ENCODE measurements at regions not wholly inside any gene's neighbourhood (a gene's known extent, or its start where the extent isn't known, plus 50 kb on each side); places are given as distances from the start of the nearest gene placed in this dataset.

DNA sequence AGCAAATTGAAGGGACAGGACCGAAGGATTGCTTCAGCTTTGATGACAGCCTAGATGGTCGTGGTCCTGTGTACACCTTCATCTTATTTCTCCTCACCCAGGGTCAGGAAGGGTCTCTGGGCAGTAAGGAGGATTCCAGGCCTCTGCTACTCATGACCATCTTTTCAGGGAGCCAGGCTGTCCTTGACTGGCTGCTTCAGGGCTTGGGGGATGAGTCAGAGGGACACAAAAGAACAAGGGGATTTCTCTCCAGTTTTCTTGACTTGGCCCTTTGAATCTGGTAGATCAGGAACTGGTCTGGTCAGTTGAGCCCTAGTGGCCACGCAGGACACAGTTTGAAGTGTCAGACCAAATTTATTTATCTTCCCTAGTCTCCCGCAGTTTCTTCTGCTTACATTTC, 402.1 kb upstream of the CHD6 start:
- intact Hi-C loops (cut with DNase I), result no loop called here
- DNase-seq (ENCODE audit: low spot score), result no peak

DNA sequence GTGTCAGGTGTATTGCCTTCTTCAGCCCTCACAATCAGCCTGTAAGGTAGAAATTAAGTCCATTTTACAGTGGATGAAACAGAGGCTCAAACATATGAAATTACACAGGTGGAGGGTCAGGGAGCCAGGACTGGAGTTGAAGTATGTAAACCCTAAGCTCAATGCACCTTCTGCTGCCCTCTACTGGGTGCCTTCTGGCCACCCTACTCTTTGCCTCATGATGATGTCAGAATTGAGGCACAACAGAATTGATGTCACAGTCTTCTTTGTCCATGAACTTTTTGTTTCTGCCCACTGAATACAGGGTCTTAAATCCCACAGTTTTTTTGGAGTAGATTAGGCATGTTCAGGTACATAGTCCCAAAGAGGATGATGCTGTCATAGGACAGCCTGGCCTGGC, 400.8 kb upstream of the CHD6 start:
- DNase-seq (ENCODE audit: low spot score), result no peak
- intact Hi-C loops (cut with DNase I), result no loop called here

DNA sequence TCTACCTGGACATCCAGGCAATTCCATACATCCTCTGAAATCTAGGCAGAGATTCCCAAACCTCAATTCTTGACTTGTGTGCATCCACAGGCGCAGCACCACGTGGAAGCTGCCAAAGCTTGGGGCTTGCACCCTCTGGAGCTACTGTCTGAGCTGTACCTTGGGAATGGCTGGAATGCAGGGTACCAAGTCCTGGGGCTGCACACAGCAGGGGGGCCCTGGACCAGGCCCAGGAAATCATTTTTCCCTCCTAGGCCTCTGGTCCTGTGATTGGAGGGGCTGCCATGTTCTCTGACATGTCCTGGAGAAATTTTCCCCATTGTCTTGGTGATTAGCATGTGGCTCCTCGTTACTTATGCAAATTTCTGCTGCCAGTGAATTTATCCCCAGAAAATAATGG, 391.9 kb upstream of the CHD6 start:
- intact Hi-C loops (cut with DNase I), result no loop called here
- no peak for DNase-seq (ENCODE audit: low spot score)

DNA sequence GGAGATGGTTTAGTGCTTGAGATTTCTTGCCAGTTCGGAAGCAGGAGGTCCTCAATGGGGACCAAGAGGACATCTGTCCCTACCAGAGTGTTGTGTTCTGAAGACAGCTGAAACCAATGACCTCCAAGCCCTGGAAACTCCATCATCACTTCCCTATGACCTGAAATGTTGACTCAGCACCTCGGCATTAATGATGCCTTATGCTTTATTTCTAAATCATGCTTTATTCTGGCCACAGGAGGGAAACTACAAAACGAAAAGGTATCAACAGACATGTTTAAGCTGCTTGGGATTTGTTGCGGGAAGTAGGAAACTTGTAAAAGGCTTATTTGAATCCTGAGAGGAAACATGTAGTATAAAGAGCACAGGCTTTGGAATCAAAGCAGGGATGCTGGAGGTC, 389.1 kb upstream of the CHD6 start:
- intact Hi-C loops (cut with DNase I), result no loop called here

DNA sequence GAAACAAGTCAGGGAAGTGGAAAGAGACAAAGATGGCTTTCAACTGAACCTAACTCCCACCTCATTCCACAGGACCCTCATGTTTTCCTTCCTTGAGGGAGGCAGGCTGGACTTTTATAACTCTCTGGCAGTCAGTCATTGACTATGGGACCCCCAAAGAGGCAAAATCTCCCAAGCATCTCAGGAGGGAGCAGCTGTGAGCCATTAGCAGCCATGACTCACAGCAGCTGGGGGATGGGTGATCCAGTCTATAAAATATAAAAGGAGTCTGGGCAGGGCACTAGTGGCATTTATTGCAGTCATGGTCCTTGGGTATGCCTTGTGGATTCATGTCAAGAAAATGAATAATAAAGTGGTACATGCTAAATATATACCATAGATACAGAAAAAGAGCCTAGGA, 387.0 kb upstream of the CHD6 start:
- intact Hi-C loops (cut with DNase I), result no loop called here
- no peak for DNase-seq (ENCODE audit: low spot score)

More for the DNA sequence above, 389.1 kb upstream of the CHD6 start:
- DNase-seq (ENCODE audit: low spot score), result no peak

DNA sequence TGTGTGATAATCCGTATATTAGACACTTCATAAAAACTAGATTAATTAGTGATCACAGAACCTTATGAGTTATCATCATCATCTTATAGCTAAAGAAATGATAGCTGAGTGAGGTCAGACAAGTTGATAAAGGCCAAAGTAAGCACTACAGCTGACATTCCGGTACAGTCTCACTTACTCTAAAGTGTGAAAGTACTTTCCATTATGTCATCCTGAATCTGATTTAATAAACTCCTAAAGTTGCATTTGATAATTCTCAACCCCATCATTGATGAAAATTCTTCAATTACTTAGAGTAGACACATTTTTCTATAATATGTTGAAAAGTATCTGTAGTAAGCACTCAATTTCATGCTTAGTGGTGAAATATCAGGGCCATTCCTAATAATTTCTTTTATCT, 385.2 kb upstream of the CHD6 start:
- intact Hi-C loops (cut with DNase I), result no loop called here

DNA sequence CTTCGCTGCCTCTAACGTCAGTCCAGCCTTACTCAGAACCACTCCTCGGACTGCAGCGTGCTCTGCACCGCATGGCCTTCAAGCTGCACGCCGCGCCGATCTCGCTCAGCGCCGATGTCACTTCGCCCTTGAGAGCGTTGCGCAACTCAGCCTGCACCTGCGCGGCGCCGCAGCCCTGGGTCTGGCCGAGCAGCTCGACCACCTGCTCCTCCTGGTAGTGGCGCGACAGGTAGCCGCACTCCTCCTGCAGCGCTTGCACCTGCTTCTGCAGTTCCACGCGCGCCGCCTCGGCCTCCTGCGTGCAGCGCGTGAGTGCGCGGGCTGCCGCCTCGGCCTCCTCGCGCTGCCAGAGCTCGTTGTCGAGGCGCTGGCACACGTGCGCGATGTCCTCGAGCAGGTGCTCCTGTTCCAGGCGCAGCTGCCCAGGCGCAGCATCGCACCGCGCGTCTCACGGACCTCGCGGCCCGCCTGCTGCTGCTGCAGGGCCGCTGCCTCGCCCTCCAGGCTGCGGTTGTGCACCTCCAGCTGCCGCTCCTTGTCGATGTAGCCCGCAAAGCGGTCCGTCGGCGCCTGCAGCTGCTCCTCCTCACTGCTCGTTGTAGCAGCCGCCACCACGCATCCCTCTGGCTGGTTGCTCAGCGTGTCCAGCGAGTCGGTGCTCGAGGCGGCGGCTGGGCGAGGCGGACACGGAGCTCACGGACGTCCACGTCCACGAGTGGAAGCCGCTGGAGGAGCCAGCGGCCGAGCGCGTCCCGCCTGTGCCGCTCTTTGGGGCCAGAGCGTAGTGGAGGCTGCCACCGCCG, 380.6 kb upstream of the CHD6 start:
- DNase-seq (ENCODE audit: low spot score), result no peak
- intact Hi-C loops (cut with DNase I), result no loop called here

More for the DNA sequence above, 385.2 kb upstream of the CHD6 start:
- DNase-seq (ENCODE audit: low spot score), result no peak

DNA sequence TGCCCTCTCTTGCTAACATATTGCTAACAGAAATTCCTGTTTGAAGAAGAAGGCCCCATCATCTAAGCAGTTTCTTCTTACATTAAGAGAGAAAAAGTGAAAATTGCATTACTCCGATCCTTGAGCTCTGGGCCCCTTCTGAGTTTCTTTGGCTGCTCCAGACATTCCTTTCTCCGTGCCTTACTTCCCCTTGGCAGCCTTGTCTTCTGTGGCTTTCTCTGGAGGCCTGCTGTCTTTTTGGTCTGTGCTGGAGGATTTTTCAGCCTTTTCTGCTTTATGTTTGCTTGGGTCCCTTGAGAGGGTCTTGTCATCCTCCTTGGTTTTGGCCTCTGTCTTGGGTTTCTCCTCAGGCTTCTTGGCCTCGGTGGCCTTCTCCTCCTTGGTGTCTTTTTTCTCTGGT, 378.8 kb upstream of the CHD6 start:
- DNase-seq (ENCODE audit: low spot score), result no peak
- intact Hi-C loops (cut with DNase I), result no loop called here

DNA sequence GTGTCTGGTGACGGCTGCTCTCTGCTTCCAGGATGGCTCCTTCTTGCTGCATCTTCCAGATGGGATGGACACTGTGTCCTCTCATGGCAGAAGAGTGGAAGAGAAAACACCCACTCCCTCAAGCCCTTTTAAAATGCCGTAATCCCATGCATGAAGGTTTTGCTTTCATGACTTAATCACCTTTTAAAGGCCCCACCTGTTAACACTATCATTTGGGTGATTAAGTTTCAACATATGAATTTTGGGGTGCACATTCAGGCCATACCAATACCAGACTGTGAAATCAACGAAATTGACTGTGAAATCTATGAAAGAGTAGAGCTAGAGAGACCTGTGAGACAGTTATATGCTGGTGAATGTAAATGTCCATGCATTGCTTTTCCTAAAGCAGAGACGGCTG, 374.3 kb upstream of the CHD6 start:
- intact Hi-C loops (cut with DNase I), result no loop called here
- DNase-seq (ENCODE audit: low spot score), result no peak

DNA sequence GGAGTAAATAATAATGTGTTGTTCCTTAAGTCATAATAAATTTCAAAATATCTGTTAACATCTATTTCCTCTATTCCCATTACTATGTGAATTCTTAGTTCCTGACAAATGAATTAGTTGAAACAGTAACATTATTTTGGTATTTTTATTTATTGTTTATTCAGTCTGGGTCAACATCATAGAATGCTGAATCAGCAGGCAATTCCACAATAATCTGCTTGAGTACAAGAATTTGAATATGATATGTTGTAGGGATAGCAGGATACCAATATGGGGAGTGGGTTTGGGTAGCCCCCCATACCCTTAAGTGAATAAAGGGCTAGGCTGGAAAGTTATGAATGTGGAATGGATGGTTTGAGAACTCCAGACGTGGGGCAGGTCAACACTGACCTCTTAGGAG, 373.2 kb upstream of the CHD6 start:
- no peak for DNase-seq (ENCODE audit: low spot score)
- intact Hi-C loops (cut with DNase I), result no loop called here

DNA sequence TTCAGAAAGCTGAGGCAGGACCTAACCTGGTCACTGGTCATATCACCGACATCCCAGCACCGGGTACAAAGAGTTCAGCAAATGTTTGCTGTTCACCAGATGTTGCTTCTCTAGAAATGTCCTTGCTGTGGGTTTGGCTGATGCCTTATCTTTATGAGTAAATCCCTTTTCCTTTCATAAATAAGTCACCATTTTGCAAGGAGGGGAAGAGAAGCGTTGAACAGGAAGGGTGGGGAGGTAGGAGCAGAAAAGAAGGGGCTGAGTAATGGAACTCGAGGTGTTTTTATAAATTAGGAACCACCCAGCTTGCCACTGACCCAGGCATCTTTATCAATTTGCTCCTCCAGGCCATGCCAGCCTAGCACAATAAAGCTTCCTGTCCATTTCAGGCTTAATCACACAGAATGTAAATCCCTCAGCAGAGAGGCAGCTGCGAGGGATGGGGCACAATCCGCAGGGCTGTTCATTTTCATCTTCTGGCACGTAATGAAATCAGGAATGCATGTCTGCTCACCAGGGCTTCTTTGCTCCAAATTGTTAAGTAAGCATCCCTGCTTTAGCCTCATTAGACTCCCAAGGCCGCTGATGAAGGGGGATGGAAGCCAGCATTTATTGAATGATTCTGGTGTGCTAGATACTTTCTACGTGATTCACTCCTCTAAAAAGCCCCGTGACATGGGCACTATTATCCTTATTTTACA, 371.9 kb upstream of the CHD6 start:
- intact Hi-C loops (cut with DNase I), result no loop called here
- no peak for DNase-seq (ENCODE audit: low spot score)

DNA sequence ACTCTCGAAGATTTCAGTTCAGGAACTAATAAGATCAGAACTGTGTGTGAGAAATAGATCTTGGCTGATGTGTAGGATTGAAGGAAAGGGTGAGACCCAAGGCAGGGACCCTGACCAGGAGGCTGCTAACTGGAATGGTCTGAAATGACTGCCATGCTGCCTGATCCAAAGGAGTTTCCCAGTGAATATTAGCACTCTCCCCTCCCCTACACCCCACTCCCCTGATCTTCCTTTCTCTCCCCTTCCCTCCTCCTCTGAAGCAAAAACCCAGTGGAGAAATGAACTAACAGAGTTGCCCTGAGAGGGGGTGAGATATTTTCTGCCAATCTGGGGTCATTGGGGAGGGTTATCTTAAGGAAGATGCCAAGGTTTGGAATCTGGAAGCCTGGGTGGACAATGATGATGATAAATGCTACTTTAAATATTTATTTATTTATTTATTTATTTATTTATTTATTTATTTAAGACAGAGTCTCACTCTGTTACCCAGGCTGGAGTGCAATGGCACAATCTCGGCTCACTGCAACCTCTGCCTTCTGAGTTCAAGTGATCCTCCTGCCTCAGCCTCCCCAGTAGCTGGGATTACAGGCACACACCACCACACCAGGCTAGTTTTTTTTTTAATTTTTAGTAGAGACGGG, 371.0 kb upstream of the CHD6 start:
- DNase-seq (ENCODE audit: low spot score), result no peak
- intact Hi-C loops (cut with DNase I), result no loop called here

DNA sequence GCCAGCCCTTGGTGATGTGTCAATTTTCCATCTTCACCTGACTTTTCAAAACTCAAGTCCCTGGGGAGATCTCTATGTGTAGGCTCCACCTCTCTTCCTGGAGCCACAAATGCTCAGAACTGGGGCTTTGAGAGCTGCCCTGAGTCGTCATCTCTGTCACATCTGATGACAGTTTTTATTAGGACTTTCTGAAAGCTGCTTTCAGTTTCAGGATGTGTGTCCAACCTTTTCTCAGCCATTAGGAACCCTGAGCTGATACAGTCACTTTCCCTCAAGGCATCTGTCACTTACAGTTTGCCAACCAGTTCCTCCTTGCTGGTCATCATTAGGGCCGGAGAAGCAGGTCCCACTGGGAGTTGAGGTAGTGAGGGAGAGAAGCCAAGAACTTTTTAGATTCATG, 365.9 kb upstream of the CHD6 start:
- intact Hi-C loops (cut with DNase I), result no loop called here
- DNase-seq (ENCODE audit: low spot score), result no peak

DNA sequence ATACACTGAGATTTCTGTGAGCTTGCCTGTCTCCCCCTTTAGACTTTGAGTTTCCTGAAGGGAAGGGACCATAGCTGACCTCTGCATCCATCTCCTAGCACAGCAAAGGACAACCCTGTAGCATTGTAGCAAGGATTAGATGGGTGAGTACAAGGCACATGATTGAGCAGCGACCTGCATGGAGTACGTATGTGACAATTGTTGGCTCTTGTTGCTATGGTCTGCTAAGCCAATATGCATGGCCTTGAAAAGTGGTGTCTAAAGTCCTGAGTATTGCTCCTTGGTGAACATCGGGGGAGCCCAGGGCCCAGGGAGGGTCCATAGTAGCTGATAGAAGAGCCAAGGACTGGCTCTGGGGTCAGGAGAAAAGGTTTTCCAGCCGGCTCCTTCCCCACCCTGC, 365.0 kb upstream of the CHD6 start:
- DNase-seq (ENCODE audit: low spot score), result no peak
- intact Hi-C loops (cut with DNase I), result no loop called here

DNA sequence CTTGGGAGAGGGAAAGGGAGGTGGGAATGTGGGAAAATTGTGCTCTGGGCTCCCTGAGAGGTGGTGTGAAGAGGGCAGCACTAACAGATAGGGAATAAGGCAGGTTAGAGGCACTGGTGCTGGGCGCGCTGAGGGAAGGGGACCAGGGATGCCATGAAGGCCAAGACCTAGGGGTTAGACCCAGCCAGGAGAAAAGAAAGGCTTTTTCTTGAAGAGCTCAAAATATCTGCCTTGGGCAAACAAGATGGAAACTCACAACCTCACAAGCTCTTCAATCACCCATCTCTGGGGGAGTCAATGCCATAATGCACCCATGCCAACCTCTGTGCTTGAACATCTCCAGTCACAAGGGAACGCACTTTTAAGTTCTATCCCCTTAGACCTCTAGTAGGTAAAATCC, 363.6 kb upstream of the CHD6 start:
- intact Hi-C loops (cut with DNase I), result no loop called here

DNA sequence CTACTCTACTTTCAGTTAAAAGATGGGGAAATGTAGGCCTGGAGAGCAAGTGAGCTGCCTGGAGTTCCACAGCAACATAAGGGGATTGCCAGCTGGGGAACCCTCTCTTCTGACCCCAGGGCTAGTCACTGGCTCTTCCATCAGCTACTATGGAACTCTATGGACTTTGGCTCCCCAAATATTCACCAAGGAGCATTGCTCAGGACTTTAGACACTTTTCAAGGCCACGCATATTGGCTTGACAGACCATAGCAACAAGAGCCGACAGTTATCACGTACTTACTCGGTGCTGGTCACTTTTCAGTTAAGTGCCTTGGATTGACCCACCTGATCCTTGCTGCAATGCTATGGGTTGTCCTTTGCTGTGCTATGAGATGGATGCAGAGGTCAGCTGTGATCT, 360.7 kb upstream of the CHD6 start:
- intact Hi-C loops (cut with DNase I), result no loop called here

More for the DNA sequence above, 363.6 kb upstream of the CHD6 start:
- DNase-seq (ENCODE audit: low spot score), result no peak

DNA sequence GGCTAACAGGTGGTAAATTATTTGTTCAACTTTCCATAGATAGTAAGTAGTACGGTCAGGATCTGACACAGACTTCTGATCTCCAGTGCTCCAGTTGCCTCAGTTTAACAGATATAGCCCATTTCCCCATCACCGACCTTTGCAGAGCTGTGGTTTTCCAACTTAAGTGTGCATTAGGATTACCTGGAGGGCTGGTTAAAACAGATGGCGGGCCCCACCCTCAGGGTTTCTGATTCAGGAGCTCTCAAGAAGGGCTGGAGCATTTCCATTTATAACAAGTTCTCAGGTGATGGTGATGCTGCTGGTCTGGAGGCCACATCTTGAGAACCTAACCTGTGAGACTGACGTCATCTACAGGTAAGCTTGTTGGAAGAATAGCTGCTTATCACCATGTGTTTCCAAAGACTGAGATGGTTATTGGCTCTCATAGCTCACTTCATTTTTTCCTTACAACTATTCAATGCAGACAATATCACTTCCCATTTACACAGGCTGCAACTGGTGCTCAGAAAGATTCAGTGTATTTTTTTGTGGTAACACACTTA, 360.1 kb upstream of the CHD6 start:
- no peak for DNase-seq (ENCODE audit: low spot score)
- intact Hi-C loops (cut with DNase I), result no loop called here

More for the DNA sequence above, 360.7 kb upstream of the CHD6 start:
- no peak for DNase-seq (ENCODE audit: low spot score)

DNA sequence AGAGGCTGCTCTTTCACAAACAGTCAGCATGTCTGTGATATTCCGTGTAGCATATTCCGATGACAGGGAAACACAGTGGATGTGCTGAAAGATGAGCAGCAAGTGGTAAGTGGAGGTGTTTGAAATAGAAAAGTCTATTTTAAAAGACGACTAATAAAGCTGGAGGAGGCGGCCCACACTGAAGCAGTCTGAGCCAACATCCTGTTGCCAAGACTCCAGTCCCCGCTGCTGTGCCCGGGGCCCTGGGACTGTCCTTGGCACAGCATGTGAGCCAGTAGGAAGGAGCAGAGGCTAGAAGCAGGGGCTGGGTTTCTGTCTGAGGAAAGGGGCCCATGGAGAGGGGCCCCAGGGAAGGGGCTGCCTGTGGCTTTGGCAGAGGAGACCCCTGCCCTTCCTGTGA, 351.5 kb upstream of the CHD6 start:
- DNase-seq (ENCODE audit: low spot score), result no peak
- intact Hi-C loops (cut with DNase I), result no loop called here

DNA sequence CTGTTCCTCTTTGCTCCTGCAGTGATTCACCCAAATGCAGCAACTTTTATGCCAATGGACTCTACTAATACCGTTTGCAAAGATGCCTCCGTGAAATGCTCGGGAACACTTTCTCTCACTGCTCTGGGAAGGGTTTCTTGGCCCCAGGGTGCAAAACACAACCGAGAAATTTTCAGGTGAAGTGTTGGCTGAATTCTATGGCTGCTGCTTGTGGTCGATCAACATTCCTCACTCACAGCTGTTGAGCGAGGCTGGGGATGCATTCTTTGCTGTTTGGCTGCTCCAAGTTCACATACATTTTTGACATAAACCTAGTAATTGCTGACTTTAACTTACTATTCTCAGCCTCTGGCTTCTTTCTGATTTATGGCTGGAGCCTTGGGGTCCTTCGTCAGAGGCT, 342.0 kb upstream of the CHD6 start:
- intact Hi-C loops (cut with DNase I), result no loop called here
- DNase-seq (ENCODE audit: low spot score), result no peak

DNA sequence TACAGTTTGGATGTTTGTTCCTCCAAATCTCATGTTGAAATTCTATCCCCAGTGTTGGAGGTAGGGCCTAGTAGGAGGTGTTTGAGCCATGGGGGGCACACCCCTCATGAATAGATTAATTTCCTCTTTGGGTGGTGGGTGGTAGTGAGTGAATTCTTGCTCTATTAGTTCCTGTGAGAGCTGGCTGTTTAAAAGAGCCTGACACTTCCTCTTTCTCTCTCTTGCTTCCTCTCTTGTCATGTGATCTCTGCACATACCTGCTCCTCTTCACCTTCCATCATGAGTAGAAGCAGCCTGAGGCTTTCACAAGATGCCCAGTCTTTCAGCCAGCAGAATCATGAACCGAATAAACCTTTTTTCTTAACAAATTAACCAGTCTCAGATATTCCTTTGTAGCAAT, 340.2 kb upstream of the CHD6 start:
- intact Hi-C loops (cut with DNase I), result loop anchor here (5.0 kb wide), 1 partner anchor 574 kb away; no protein-coding TSS in a partner anchor
- DNase-seq (ENCODE audit: low spot score), result no peak
